Gastrocnemius medialis (tissue), 4 donors: ENCODE measurements at regions not wholly inside any gene's neighbourhood (a gene's known extent, or its start where the extent isn't known, plus 50 kb on each side); places are given as distances from the start of the nearest gene placed in this dataset.

Source experiments
- CTCF ChIP-seq, 5 experiments: fragments of 450-650 bp in 3 of 5; fragments of 200-600 bp in 2 of 5; sonication (generic) in 2 of 5; IDR thresholded peaks in 4 of 5; conservative IDR thresholded peaks in 1 of 5; 1 replicate in 4 of 5; 2 replicates in 1 of 5; pipeline ENCODE4 v1.5.1; 2016 to 2019; ENCODE audit warnings: antibody characterized with exemption in 5 of 5, mild to moderate bottlenecking in 3 of 5, moderate library complexity in 3 of 5
- POLR2A ChIP-seq, 2 donors: fragments of 450-650 bp; IDR thresholded peaks; one replicate each; pipeline ENCODE4 v1.6.1; 2017; ENCODE audit warnings: antibody characterized with exemption in 2 of 2, mild to moderate bottlenecking in 2 of 2, moderate library complexity in 2 of 2

GRCh38 chr20:63120808-63121090 lies 95.2 kb downstream of the YTHDF1 start:
- TF ChIP-seq POLR2A (IDR thresholded peaks at IDR 0.05) = no peak
- TF ChIP-seq CTCF (IDR thresholded peaks at IDR 0.05 in 4 of 5, conservative IDR thresholded peaks at IDR 0.05 in 1 of 5) = no peak
